HCT116 (cell line): ENCODE measurements at regions not wholly inside any gene's neighbourhood (a gene's known extent, or its start where the extent isn't known, plus 50 kb on each side); places are given as distances from the start of the nearest gene placed in this dataset.

Experiments used
- ATAC-seq: fragments of 200-7000 bp; cut with Tn5 transposase; 2 replicates; pipeline ENCODE4 v1.9.1; 2020; ENCODE audit warnings: mild to moderate bottlenecking, moderate library complexity
- BruUV-seq: library from RNA; stranded (reverse); fragments of 400-500 nt; replicated peaks from 2 replicates; lab custom pipeline; 2021; lab: Mats Ljungman, UMichigan
- CTCF ChIA-PET: fragments of 300-600 bp; sonication (Branson Sonifier 250); formaldehyde crosslinking; loops from one replicate; lab custom pipeline; 2021; ENCODE audit warnings: antibody characterized with exemption; lab: Charles Lee
- POLR2A ChIA-PET: fragments of 300-600, 350-600 bp; sonication (Branson Sonifier 250); formaldehyde crosslinking; loops from one replicate; lab custom pipeline; 2021; ENCODE audit warnings: antibody characterized with exemption; lab: Charles Lee
- RAD21 ChIA-PET, 2 experiments: fragments of 300-600 bp; sonication (Branson Sonifier 250); formaldehyde crosslinking; loops; one replicate each; lab custom pipeline; 2023; ENCODE audit warnings: low total read pairs in 2 of 2; ENCODE audit not compliant: uncharacterized antibody in 2 of 2, unreplicated experiment in 2 of 2, low non-redundant PET in 1 of 2; lab: Charles Lee
- DNase-seq: peaks from one replicate; pipeline ENCODE4 v3.0.0-alpha.2; 2010; ENCODE audit warnings: low read depth, low spot score
- H2AFZ ChIP-seq: fragments of 200-600 bp; shearing (Covaris generic), sonication (generic); 2 replicates; pipeline ENCODE4 v1.6.1; 2017; ENCODE audit warnings: low read depth, mixed run types, mixed read lengths, antibody characterized with exemption, low read length; ENCODE audit not compliant: poor library complexity, severe bottlenecking
- H3K27ac ChIP-seq: 2 replicates; pipeline ENCODE4 v1.5.1; 2012; ENCODE audit warnings: low read depth, low read length
- H3K27me3 ChIP-seq: fragments of 200-600 bp; sonication (generic); 2 replicates; pipeline ENCODE4 v1.6.1; 2016; ENCODE audit warnings: mixed run types, low read length, mixed read lengths; ENCODE audit not compliant: insufficient read depth
- H3K36me3 ChIP-seq, 2 experiments: fragments of 200-500 bp in 1 of 2; fragments of 200-600 bp in 1 of 2; sonication (Bioruptor generic) in 1 of 2; sonication (generic) in 1 of 2; 2 replicates each; pipeline versions ENCODE4 v1.5.1 to v1.6.1; 2014 to 2016; ENCODE audit warnings: low read length in 2 of 2, inconsistent platforms in 1 of 2, mixed read lengths in 1 of 2, mixed run types in 1 of 2; ENCODE audit not compliant: insufficient read depth in 2 of 2, control insufficient read depth in 1 of 2
- H3K4me1 ChIP-seq, 2 experiments: fragments of 200-600 bp in 1 of 2; sonication (generic) in 1 of 2; 2 replicates each; pipeline versions ENCODE4 v1.5.1 to v1.6.1; 2012 to 2017; ENCODE audit warnings: low read length in 2 of 2, inconsistent platforms in 1 of 2, mild to moderate bottlenecking in 1 of 2, mixed read lengths in 1 of 2, mixed run types in 1 of 2, moderate library complexity in 1 of 2; ENCODE audit not compliant: insufficient read depth in 2 of 2, control insufficient read depth in 1 of 2
- H3K4me2 ChIP-seq: fragments of 200-600 bp; sonication (generic); 2 replicates; pipeline ENCODE4 v1.6.1; 2017; ENCODE audit warnings: mixed run types, low read length, mixed read lengths
- H3K4me3 ChIP-seq, 2 experiments: fragments of 200-600 bp in 1 of 2; sonication (generic) in 1 of 2; replicated peaks in 1 of 2; 2 replicates each; pipeline ENCODE4 v1.5.1; 2011 to 2016; ENCODE audit warnings: low read length in 2 of 2, control low read depth in 1 of 2, low read depth in 1 of 2, mild to moderate bottlenecking in 1 of 2, mixed read lengths in 1 of 2, mixed run types in 1 of 2
- H3K79me2 ChIP-seq: fragments of 200-600 bp; sonication (generic); 2 replicates; pipeline ENCODE4 v1.6.1; 2017; ENCODE audit warnings: mild to moderate bottlenecking, mixed run types, low read length, moderate library complexity, mixed read lengths; ENCODE audit not compliant: insufficient read depth
- H3K9ac ChIP-seq: fragments of 200-600 bp; sonication (generic); 2 replicates; pipeline ENCODE4 v1.6.1; 2016; ENCODE audit warnings: low read length, mixed read lengths
- H3K9me2 ChIP-seq: fragments of 200-600 bp; sonication (generic), shearing (Covaris generic); 2 replicates; pipeline ENCODE4 v1.6.1; 2017; ENCODE audit warnings: mixed run types, mild to moderate bottlenecking, moderate library complexity; ENCODE audit not compliant: insufficient read depth
- H3K9me3 ChIP-seq, 2 experiments: fragments of 200-500 bp in 1 of 2; fragments of 200-600 bp in 1 of 2; sonication (Bioruptor generic) in 1 of 2; sonication (generic) in 1 of 2; 2 replicates each; pipeline ENCODE4 v1.6.1; 2014 to 2017; ENCODE audit warnings: low read length in 2 of 2, mixed read lengths in 2 of 2, inconsistent platforms in 1 of 2, low read depth in 1 of 2, mild to moderate bottlenecking in 1 of 2, mixed run types in 1 of 2, moderate library complexity in 1 of 2; ENCODE audit not compliant: control insufficient read depth in 1 of 2, insufficient read depth in 1 of 2
- H4K20me1 ChIP-seq: fragments of 200-600 bp; sonication (generic), shearing (Covaris generic); 2 replicates; pipeline ENCODE4 v1.6.1; 2017; ENCODE audit warnings: mixed run types, mild to moderate bottlenecking, moderate library complexity; ENCODE audit not compliant: insufficient read depth
- EGR1 ChIP-seq: IDR thresholded peaks from 2 replicates; pipeline ENCODE4 v1.6.1; 2012; ENCODE audit warnings: low read depth
- FOSL1 ChIP-seq: IDR thresholded peaks from 2 replicates; pipeline ENCODE4 v1.6.1; 2012; ENCODE audit warnings: low read depth
- SIN3A ChIP-seq: IDR thresholded peaks from 2 replicates; pipeline ENCODE4 v1.6.1; 2012; ENCODE audit warnings: low read depth
- intact Hi-C: fragments of 100-400 bp; cut with micrococcal nuclease; formaldehyde crosslinking; loops from 2 replicates; pipeline ENCODE4 v1.10.0; 2022
- TF ChIP-seq, protein P1 (sequence below): IDR thresholded peaks from 2 replicates; pipeline ENCODE4 v1.6.1; 2012

DNA sequence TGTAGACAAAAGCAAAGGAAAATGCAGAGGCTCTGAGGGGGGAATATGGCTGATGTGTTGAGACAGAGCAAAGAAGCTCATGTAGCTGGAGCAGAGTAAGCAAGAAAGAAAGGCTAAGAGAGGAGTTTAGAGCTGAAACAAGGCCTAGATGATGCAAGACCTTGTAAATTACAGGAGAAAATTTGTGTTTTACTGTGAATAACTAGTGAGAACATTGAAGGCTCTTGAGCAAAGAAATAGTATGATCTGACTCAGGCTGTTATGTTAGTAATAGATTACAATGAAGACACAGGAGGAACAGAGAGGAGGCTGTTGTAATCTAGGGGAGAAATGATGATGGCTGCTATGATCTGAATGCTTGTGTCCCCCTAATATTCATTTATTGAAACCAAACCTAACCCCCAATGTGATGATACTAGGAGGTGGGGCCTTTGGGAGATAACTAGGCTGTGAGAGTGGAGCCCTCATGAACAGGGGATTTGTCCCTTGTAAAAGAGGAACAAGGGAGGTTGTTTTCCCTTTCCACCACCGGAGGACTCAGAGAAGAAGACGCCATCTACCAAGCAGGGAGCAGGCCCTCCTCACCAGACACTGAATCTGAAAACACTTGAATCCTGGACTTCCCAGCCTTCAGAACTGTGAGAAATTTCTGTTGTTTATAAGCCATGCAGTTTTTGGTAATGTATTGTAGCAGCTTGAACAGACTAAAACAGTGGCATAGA is 394.9 kb downstream of the HTR7 start:
- Histone ChIP-seq H3K9me3 (no peaks in the 10 kb centered on the region), H3K4me3 (no peak overlapping the region), H3K27me3 (no peaks in the 10 kb centered on the region), H3K79me2 (no peaks in the 10 kb centered on the region), H3K27ac (no peak overlapping the region), H3K4me1 (peaks cover 0 to 5% of the 10 kb centered on the region in 2 experiments; a peak in 1 of 4 replicates), H3K9me2 (no peaks in the 10 kb centered on the region)
- intact Hi-C loops, result no loop called here
- ChIA-PET CTCF (no interaction called here), RAD21 (no interaction called here), POLR2A (no interaction called here)
- DNase-seq, result no peak
- ATAC-seq, result no peak
- no TSS peak for BruUV-seq
- TF ChIP-seq, protein P1, sequence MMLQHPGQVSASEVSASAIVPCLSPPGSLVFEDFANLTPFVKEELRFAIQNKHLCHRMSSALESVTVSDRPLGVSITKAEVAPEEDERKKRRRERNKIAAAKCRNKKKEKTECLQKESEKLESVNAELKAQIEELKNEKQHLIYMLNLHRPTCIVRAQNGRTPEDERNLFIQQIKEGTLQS, result no peak
- TF ChIP-seq FOSL1 (no peak), EGR1 (no peak)
- TF ChIP-seq, all 23 proteins: peak for 0
- Histone ChIP-seq H3K4me2 (no peak overlapping the region), H2AFZ (no peak overlapping the region), H3K36me3 (no peaks in the 10 kb centered on the region), H3K9ac (no peak overlapping the region), H4K20me1 (no peaks in the 10 kb centered on the region)

- Histone ChIP-seq H3K9me3 (no peaks in the 10 kb centered on the region), H3K9me2 (no peaks in the 10 kb centered on the region), H3K27me3 (no peaks in the 10 kb centered on the region), H2AFZ (no peak overlapping the region), H4K20me1 (no peaks in the 10 kb centered on the region), H3K27ac (no peak overlapping the region), H3K79me2 (no peaks in the 10 kb centered on the region), H3K4me3 (no peak overlapping the region), H3K4me1 (no peaks in the 10 kb centered on the region), H3K36me3 (no peaks in the 10 kb centered on the region), H3K4me2 (no peak overlapping the region), H3K9ac (no peak overlapping the region)
- ChIA-PET POLR2A (no interaction called here), CTCF (no interaction called here), RAD21 (no interaction called here)
- BruUV-seq, result no TSS peak
- intact Hi-C loops, result no loop called here
- ATAC-seq, result no peak
- DNase-seq, result no peak
- no peak for TF ChIP-seq SIN3A
- TF ChIP-seq, all 23 proteins: peak for 0
Measured at GRCh38 chr10:90464329-90464728, 393.5 kb downstream of the HTR7 start.
